ENCODE measurements at regions not wholly inside any gene's neighbourhood (a gene's known extent, or its start where the extent isn't known, plus 50 kb on each side); places are given as distances from the start of the nearest gene placed in this dataset.

- TF ChIP-seq POLR2A (IDR thresholded peaks at IDR 0.05; ENCODE audit: low read depth, low read length) (no peak), POLR2AphosphoS5 (IDR thresholded peaks at IDR 0.05; ENCODE audit: low read depth, low read length) (no peak), TAF1 (IDR thresholded peaks at IDR 0.05; ENCODE audit: low read depth, low read length) (no peak), SPI1 (IDR thresholded peaks at IDR 0.05; ENCODE audit: low read depth, low read length) (no peak), PAX5 (IDR thresholded peaks at IDR 0.05; ENCODE audit: insufficient read depth, low read length, severe bottlenecking) (no peak), POU2F2 (IDR thresholded peaks at IDR 0.05; ENCODE audit: low read depth, low read length) (no peak)
Observed at GRCh38 chrX:137430984-137431475, 134.9 kb upstream of the ZIC3 start.

All from GM12891 (cell line).